HEK293 (cell line): ENCODE measurements at regions not wholly inside any gene's neighbourhood (a gene's known extent, or its start where the extent isn't known, plus 50 kb on each side); places are given as distances from the start of the nearest gene placed in this dataset.
"Not testable (repeated sequence)": the region's sequence is repeated elsewhere in the genome, so short reads cannot be mapped to it uniquely, and the experiment has no call there.

Experiments
- CTCF ChIA-PET: fragments of 350-600 bp; formaldehyde crosslinking; extraction: SDS; loops from one replicate; lab custom pipeline; 2021; ENCODE audit warnings: antibody characterized with exemption; lab: Yijun Ruan, JAX
- POLR2A ChIA-PET: fragments of 300-600 bp; formaldehyde crosslinking; extraction: SDS; loops from one replicate; lab custom pipeline; 2020; ENCODE audit warnings: antibody characterized with exemption, inconsistent platforms; lab: Yijun Ruan, JAX
- H3K27ac ChIP-seq: fragments of 200-500 bp; sonication (Bioruptor generic); 2 replicates; pipeline ENCODE4 v1.5.1; 2014; ENCODE audit warnings: low read depth, low read length, control low read depth, inconsistent platforms; ENCODE audit errors: extremely low read depth
- H3K36me3 ChIP-seq, 2 experiments: fragments of 200-500 bp in 1 of 2; sonication (Bioruptor generic) in 1 of 2; 1 replicate in 1 of 2; 2 replicates in 1 of 2; pipeline ENCODE4 v1.5.1; 2014 to 2017; ENCODE audit warnings: inconsistent platforms in 2 of 2, low read length in 2 of 2; ENCODE audit not compliant: control insufficient read depth in 2 of 2, insufficient read depth in 1 of 2
- H3K4me1 ChIP-seq: fragments of 200-500 bp; sonication (Bioruptor generic); 2 replicates; pipeline ENCODE4 v1.5.1; 2014; ENCODE audit warnings: mild to moderate bottlenecking, low read length, inconsistent platforms; ENCODE audit not compliant: control insufficient read depth, insufficient read depth
- H3K4me3 ChIP-seq: 2 replicates; pipeline ENCODE4 v1.5.1; 2011; ENCODE audit warnings: low read depth, mild to moderate bottlenecking, control low read depth, low read length, moderate library complexity
- H3K9me3 ChIP-seq: fragments of 200-500 bp; sonication (Bioruptor generic); 2 replicates; pipeline ENCODE4 v1.5.1; 2014; ENCODE audit warnings: low read depth, low read length, inconsistent platforms; ENCODE audit not compliant: control insufficient read depth, insufficient read depth
- GFI1B ChIP-seq: fragments of 450-650 bp; formaldehyde crosslinking; IDR thresholded peaks from 2 replicates; pipeline ENCODE4 v1.5.1; 2016; ENCODE audit warnings: missing biosample characterization, missing genetic modification characterization
- GLIS1 ChIP-seq: fragments of 450-650 bp; formaldehyde crosslinking; IDR thresholded peaks from 2 replicates; pipeline ENCODE4 v1.5.1; 2016; ENCODE audit warnings: missing biosample characterization, missing genetic modification characterization
- KLF9 ChIP-seq: fragments of 450-650 bp; formaldehyde crosslinking; IDR thresholded peaks from 2 replicates; pipeline ENCODE4 v1.5.1; 2016; ENCODE audit warnings: missing biosample characterization, missing genetic modification characterization, low read depth
- ZBTB26 ChIP-seq: fragments of 450-650 bp; formaldehyde crosslinking; optimal IDR thresholded peaks from 2 replicates; pipeline ENCODE3; 2016; ENCODE audit warnings: missing biosample characterization, mild to moderate bottlenecking, missing genetic modification characterization
- ZBTB44 ChIP-seq: fragments of 450-650 bp; IDR thresholded peaks from 2 replicates; pipeline ENCODE4 v1.5.1; 2018; ENCODE audit warnings: missing biosample characterization, mild to moderate bottlenecking, missing genetic modification characterization
- ZBTB7A ChIP-seq: fragments of 450-650 bp; formaldehyde crosslinking; IDR thresholded peaks from 2 replicates; pipeline ENCODE4 v1.5.1; 2016; ENCODE audit warnings: low read depth, missing biosample characterization, missing genetic modification characterization
- ZFHX2 ChIP-seq: fragments of 450-650 bp; formaldehyde crosslinking; conservative IDR thresholded peaks from 2 replicates; pipeline ENCODE4 v1.5.1; 2016; ENCODE audit warnings: missing biosample characterization, missing genetic modification characterization
- ZNF138 ChIP-seq: fragments of 450-650 bp; formaldehyde crosslinking; IDR thresholded peaks from 2 replicates; pipeline ENCODE4 v1.5.1; 2016; ENCODE audit warnings: missing biosample characterization, missing genetic modification characterization, borderline replicate concordance
- ZNF169 ChIP-seq: fragments of 450-650 bp; formaldehyde crosslinking; IDR thresholded peaks from 2 replicates; pipeline ENCODE4 v1.5.1; 2016; ENCODE audit warnings: missing biosample characterization, missing genetic modification characterization
- ZNF18 ChIP-seq: fragments of 450-650 bp; formaldehyde crosslinking; IDR thresholded peaks from 2 replicates; pipeline ENCODE4 v1.5.1; 2016; ENCODE audit warnings: missing biosample characterization, missing genetic modification characterization
- ZNF211 ChIP-seq: fragments of 450-650 bp; formaldehyde crosslinking; IDR thresholded peaks from 2 replicates; pipeline ENCODE4 v1.5.1; 2016; ENCODE audit warnings: low read depth, missing biosample characterization, missing genetic modification characterization
- ZNF341 ChIP-seq: fragments of 450-650 bp; formaldehyde crosslinking; IDR thresholded peaks from 2 replicates; pipeline ENCODE4; 2016; ENCODE audit warnings: low read depth, missing biosample characterization, missing genetic modification characterization
- ZNF394 ChIP-seq: fragments of 450-650 bp; formaldehyde crosslinking; IDR thresholded peaks from 2 replicates; pipeline ENCODE4 v1.5.1; 2016; ENCODE audit warnings: missing biosample characterization, missing genetic modification characterization, mild to moderate bottlenecking, moderate library complexity, borderline replicate concordance
- ZNF433 ChIP-seq: fragments of 450-650 bp; formaldehyde crosslinking; IDR thresholded peaks from 2 replicates; pipeline ENCODE4 v1.5.1; 2016; ENCODE audit warnings: missing biosample characterization, missing genetic modification characterization, low read depth
- ZNF530 ChIP-seq: fragments of 450-650 bp; formaldehyde crosslinking; IDR thresholded peaks from 2 replicates; pipeline ENCODE4 v1.5.1; 2016; ENCODE audit warnings: low read depth, missing biosample characterization, missing genetic modification characterization
- ZNF555 ChIP-seq: fragments of 450-650 bp; formaldehyde crosslinking; conservative IDR thresholded peaks from 2 replicates; pipeline ENCODE4 v1.5.1; 2017; ENCODE audit warnings: missing biosample characterization, mild to moderate bottlenecking, missing genetic modification characterization, inconsistent platforms
- ZNF596 ChIP-seq: fragments of 450-650 bp; IDR thresholded peaks from 2 replicates; pipeline ENCODE4 v1.5.0; 2018; ENCODE audit warnings: missing biosample characterization, mild to moderate bottlenecking, missing genetic modification characterization, moderate library complexity
- ZNF621 ChIP-seq: fragments of 450-650 bp; formaldehyde crosslinking; IDR thresholded peaks from 2 replicates; pipeline ENCODE4 v1.5.1; 2017; ENCODE audit warnings: missing biosample characterization, missing genetic modification characterization
- ZNF654 ChIP-seq: fragments of 450-650 bp; formaldehyde crosslinking; IDR thresholded peaks from 2 replicates; pipeline ENCODE4 v1.5.1; 2016; ENCODE audit warnings: low read depth, missing biosample characterization, missing genetic modification characterization
- ZNF704 ChIP-seq: fragments of 450-650 bp; formaldehyde crosslinking; IDR thresholded peaks from 2 replicates; pipeline ENCODE4 v1.5.1; 2016; ENCODE audit warnings: missing biosample characterization, missing genetic modification characterization
- ZNF843 ChIP-seq: fragments of 450-650 bp; formaldehyde crosslinking; IDR thresholded peaks from 2 replicates; pipeline ENCODE4 v1.5.1; 2016; ENCODE audit warnings: missing biosample characterization, missing genetic modification characterization

DNA sequence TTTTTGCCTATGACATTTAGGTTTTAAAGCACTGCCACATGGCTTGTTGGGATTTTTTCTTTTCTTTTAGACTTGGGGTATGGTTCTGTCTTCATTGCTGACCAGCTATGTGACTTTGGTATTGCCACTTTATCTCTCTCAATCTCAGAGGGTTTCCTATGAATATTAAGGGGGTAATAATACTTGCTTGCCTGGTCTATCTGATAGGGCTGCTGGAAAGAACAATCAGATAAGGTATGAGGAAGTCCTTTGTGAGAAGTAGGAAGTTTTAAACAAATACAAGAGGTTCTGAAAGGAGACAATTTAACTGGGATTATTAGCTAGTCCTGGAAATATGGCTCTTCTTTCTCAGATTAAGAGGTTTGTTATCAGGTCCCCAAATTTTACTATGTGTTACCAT is 80.8 kb downstream of the ZNF92 start (continued):
- TF ChIP-seq ZNF394 (tag by site-specific recombination), result no peak
- no peak for TF ChIP-seq ZNF843 (tag by site-specific recombination)
- no peak for TF ChIP-seq ZFHX2 (tag by site-specific recombination)
- no peak for TF ChIP-seq ZNF704
- TF ChIP-seq ZBTB44 (tag by site-specific recombination), result no peak
- no peak for TF ChIP-seq ZNF433 (tag by site-specific recombination)
- TF ChIP-seq ZNF138 (tag by site-specific recombination), result no peak
- TF ChIP-seq ZBTB7A, result no peak
- TF ChIP-seq ZNF211 (tag by site-specific recombination), result no peak
- TF ChIP-seq ZNF596 (tag by site-specific recombination), result no peak
- TF ChIP-seq, all 188 proteins: peak for 0

- H3K36me3 ChIP-seq, H3K9me3 ChIP-seq, CTCF ChIA-PET, H3K4me3 ChIP-seq, POLR2A ChIA-PET, H3K27ac ChIP-seq, H3K4me1 ChIP-seq: not testable (repeated sequence)
- TF ChIP-seq ZNF18, result 0 out of 2 replicates have a peak, but pooled peaks have one; percentile 16
These were observed 81.4 kb downstream of the ZNF92 start for GRCh38 chr7:65455050-65455449.

GRCh38 chr7:65457705-65458104 is 84.0 kb downstream of the ZNF92 start:
- no peak for TF ChIP-seq ZNF555 (tag by site-specific recombination)
- no peak for TF ChIP-seq ZNF621 (tag by site-specific recombination)
- TF ChIP-seq ZNF211 (tag by site-specific recombination), result no peak
- TF ChIP-seq ZNF138 (tag by site-specific recombination), result no peak
- no peak for TF ChIP-seq ZBTB26
- TF ChIP-seq GFI1B (tag by site-specific recombination), result no peak
- TF ChIP-seq ZNF654 (tag by site-specific recombination), result no peak
- no peak for TF ChIP-seq ZNF704
- TF ChIP-seq ZNF169 (tag by site-specific recombination), result no peak
- TF ChIP-seq GLIS1 (tag by site-specific recombination), result no peak
- no peak for TF ChIP-seq ZNF530 (tag by site-specific recombination)
- no peak for TF ChIP-seq ZNF341 (tag by site-specific recombination)
- no peak for TF ChIP-seq KLF9
- POLR2A ChIA-PET, result no interaction called here
- H3K4me1 ChIP-seq, result no peaks in the 10 kb centered on the region
- CTCF ChIA-PET, result no interaction called here
- H3K36me3 ChIP-seq, result no peaks in the 10 kb centered on the region
- H3K9me3 ChIP-seq, result no peaks in the 10 kb centered on the region
- H3K4me3 ChIP-seq, result no peak overlapping the region
- no peak overlapping the region for H3K27ac ChIP-seq
